HG03060 (cell line): ENCODE measurements at regions not wholly inside any gene's neighbourhood (a gene's known extent, or its start where the extent isn't known, plus 50 kb on each side); places are given as distances from the start of the nearest gene placed in this dataset.

ENCODE experiments used
- ATAC-seq: cut with Tn5 transposase; IDR thresholded peaks from one replicate; pipeline ENCODE4 v1.9.1; 2021; ENCODE audit warnings: low read depth, moderate number of reproducible peaks; ENCODE audit not compliant: unreplicated experiment

- no peak for ATAC-seq
Measured at GRCh38 chr5:18091142-18091541, 456.9 kb downstream of the TAF11L14 start.

- no peak for ATAC-seq
Measured at GRCh38 chr5:18091758-18092157, 457.5 kb downstream of the TAF11L14 start.

GRCh38 chr5:18095061-18095460 is 460.8 kb downstream of the TAF11L14 start:
- no peak for ATAC-seq

DNA sequence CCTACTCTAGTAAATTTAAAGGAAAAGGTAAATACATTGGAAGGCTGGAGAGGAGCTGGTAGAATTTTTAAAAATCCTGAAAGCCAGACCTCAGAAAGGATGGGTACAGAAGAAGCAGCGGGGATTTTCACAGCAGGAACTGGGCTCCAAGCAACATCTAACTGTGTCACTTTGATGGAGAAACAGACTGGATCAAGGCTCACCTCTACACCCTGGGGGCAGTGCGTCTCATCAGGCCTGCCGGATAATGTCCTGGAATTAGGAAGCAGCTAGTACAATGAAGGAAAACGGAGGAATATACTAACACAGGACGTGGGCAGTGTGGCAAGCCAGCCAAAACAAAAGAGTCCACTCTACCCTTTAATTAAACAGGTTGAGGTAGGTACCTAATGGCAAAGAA is 463.6 kb downstream of the TAF11L14 start:
- no peak for ATAC-seq

- no peak for ATAC-seq
Measured at GRCh38 chr5:18098691-18099090, 464.4 kb downstream of the TAF11L14 start.

DNA sequence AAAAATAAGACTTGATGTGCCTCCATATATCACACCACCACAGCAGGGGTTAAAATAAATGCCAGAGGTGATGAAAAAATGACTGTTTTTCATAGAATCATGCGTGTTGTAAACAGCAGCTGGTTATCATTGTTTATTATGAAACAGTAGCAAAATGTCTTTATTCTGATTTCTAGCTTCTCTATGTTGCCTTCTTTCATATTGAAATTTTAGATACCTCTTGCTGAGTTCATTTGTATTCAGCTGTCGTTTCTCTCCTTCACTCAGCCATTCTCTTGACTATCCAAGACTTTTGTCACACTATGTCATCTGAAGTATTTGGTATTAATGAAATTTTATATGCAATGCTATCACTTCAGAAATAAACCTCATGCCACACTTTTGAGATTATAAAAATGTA is 465.0 kb downstream of the TAF11L14 start:
- no peak for ATAC-seq

DNA sequence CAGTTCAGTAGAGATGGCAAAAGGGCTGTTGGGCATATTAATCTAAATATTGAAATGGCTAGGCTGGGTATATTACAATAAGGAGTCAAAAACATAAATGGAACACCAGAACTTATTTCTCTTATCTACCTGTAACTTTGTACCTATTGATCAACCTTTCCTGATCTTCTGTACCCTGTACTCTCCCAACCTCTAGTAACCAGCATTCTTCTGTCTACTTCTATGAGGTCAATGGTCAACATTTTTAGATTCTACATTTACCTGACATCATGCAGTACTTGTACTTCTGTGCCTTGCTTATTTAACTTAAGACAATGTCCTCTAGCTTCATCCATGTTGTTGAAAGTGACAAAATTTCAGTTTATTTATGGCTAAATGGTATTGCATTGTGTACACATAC is 467.3 kb downstream of the TAF11L14 start:
- no peak for ATAC-seq

GRCh38 chr5:18102733-18103132 is 468.5 kb downstream of the TAF11L14 start:
- no peak for ATAC-seq

- ATAC-seq: no peak
Measured at GRCh38 chr5:18105449-18105848, 471.2 kb downstream of the TAF11L14 start.

DNA sequence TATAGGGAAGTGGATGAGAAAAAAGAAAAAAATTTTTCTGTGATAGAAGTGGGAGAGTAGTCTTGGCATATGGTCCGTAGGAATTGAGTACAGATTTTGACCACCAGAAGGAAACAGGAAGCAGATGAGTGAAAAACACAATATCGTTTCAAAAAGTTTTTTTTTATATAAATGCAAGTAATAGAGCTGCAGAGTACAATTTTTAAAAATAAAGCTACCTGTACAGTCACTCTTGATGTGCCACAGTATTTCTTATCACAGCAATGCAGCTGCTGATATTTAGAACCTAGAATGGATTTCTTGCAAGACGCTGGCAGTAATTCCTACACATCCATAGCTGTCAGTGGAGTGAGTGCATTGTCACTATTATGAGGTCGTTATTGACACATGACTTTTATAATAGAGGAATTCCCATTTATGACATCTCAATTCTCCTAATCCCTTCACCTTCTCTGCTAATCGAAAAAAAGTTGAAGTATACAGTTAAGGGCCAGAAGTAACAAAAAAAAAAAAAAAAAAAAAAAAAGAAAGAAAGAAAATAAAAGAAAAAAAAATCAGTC is 477.7 kb downstream of the TAF11L14 start:
- no peak for ATAC-seq

DNA sequence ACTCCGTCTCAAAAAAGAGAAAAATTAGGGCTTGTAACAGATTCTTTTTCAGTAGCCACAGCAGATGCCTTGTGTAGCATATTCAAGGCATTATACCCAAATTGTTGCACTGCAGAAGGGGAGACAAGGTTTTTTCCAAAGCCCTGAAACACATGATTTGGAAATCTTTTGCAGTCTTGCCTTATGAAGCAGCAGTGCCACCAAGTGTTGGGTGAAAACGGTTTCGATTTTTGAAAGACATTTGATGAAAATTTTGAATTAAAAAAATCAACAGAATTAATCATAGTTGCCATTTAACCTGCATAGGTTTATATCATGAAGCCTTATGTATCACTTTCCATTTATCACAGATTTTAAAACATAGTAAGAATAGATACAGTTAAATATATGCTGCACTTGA is 479.5 kb downstream of the TAF11L14 start:
- no peak for ATAC-seq

DNA sequence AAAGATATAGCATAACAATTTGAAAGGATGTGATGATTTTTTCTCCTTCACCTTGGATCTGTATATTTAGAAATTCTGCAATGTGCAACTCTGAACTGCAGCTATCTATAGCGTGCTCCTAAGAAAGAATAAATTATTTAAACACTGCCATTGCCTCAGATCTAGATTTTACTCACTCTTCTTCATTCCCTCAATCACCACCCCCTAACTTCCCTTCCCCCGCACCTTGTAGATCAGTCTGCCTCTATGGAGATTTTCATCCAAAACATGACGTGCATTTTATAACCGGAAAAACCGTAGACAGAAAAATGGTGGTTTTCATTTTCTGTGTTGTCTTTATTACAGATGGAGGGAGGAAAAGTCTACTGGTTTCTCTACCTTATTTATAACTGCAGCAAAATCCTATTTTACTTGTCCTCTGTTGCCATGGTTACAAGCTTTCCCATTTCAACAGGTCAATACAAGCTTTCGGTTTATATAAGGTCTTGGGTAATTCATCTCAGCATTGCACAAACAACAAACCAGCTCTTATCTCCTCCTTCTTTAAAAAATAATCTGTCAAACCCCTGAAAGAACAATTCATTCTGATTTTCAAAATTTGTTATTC is 480.0 kb downstream of the TAF11L14 start:
- no peak for ATAC-seq

- no peak for ATAC-seq
Measured at GRCh38 chr5:18117968-18118367, 483.7 kb downstream of the TAF11L14 start.

DNA sequence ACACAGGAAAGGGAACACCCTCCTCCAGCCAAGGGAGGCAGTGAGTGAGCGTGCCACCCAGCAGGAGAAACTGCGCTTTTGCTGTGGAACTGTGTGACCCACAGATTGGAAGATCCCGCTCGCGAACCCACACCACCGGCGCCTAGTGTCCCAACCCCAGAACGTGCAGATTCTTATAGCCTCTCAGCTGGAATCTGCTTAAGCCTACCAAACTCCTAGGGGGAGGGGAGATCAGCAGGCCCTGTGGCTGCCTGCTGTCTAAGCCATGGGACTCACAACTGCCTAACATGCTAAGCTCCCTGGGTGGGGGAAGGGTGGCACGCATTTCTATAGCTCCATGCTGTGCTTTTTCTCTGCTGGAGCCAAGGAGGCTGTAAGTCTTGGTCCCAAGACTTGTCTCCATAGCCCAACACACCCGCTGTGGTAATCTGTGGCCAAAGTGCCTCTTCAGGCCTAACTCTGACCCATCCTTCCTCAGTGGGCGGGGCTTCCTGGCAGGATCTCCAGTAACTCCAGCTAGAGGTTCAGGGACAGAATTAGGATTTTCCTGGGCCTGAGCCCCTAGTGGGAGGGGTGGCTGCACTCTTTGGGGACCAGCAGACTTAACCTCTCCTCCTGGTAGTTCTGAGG is 485.0 kb downstream of the TAF11L14 start:
- no peak for ATAC-seq

GRCh38 chr5:18141222-18141621 is 507.0 kb downstream of the TAF11L14 start:
- ATAC-seq: no peak

- ATAC-seq: no peak
Measured at GRCh38 chr5:18142831-18143230, 508.6 kb downstream of the TAF11L14 start.

GRCh38 chr5:18152671-18153070 is 518.4 kb downstream of the TAF11L14 start:
- no peak for ATAC-seq

GRCh38 chr5:18158166-18158565 is 523.9 kb downstream of the TAF11L14 start:
- ATAC-seq: no peak

GRCh38 chr5:18159331-18159730 is 525.1 kb downstream of the TAF11L14 start:
- no peak for ATAC-seq

- ATAC-seq: no peak
Measured at GRCh38 chr5:18171684-18172083, 537.4 kb downstream of the TAF11L14 start.

DNA sequence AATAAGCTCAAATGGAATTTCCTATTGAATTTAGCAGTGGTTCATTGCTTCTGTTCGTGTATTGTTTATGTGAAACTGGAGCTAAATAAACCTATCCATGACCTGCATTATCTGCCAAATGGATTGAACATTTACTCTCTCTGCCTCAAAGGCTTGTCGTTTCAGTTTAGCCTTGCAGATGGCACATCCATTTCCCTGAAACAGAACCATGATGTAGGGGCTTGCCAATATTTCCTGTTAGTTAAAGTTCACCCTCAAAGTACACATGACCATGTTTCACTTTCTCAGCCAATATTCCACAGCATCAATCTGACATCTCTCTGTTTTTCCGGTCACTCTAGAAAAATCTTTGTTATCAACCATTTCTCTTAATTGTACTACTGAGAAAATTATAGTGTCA is 545.3 kb downstream of the TAF11L14 start:
- no peak for ATAC-seq

DNA sequence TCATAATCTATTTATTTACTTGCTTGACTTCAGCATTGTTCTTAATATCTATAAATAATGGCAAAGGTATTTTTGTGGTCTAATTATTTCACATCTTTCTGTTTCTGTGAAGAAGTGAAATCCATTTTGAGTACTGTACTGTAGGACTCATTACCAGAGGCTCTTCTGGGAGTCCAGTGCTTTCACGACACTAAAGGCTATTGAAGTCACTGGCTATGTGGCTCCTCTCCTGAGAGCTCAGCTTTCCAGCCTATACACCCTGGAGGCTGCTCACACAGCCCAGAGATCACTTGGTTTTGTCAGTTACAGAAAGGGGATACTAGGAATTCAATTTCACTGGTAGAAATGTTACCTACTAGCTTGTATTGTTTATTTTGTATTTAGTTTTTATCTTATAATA is 547.3 kb downstream of the TAF11L14 start:
- ATAC-seq: no peak
